Activated CD4-positive, alpha-beta T cell treated with anti-CD3 and anti-CD28 coated beads, Interleukin-2, amount 50 U/mL, for 1 hour (primary cell): ENCODE measurements at regions not wholly inside any gene's neighbourhood (a gene's known extent, or its start where the extent isn't known, plus 50 kb on each side); places are given as distances from the start of the nearest gene placed in this dataset.

Experiments
- DNase-seq: peaks from one replicate; pipeline ENCODE4 v3.0.0-alpha.2; 2020

- no peak for DNase-seq
Observed at GRCh38 chr15:98425173-98425572, 223.2 kb upstream of the IGF1R start.

DNA sequence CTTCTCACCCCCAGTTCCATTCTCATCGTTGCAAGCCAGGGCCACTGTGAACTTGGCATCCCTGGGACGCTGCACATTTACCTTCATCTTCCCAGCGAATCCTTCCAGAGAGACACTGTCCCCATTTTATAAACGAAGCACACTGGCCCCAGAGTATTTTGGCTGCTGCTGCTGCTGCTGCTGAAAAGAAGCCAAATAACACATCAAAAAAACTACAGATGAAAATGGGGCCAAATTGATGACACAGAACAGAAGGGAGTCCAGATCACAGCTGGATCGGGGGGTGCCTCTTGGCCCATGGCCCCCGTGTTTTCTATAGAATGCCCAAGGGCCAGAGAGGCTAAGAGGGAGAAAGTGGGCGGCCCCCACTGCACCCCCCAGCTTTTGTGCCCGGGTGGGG lies 221.0 kb upstream of the IGF1R start:
- DNase-seq, result no peak

- DNase-seq, result peak; percentile 51
Observed at GRCh38 chr15:98428253-98428989, 219.9 kb upstream of the IGF1R start.

DNA sequence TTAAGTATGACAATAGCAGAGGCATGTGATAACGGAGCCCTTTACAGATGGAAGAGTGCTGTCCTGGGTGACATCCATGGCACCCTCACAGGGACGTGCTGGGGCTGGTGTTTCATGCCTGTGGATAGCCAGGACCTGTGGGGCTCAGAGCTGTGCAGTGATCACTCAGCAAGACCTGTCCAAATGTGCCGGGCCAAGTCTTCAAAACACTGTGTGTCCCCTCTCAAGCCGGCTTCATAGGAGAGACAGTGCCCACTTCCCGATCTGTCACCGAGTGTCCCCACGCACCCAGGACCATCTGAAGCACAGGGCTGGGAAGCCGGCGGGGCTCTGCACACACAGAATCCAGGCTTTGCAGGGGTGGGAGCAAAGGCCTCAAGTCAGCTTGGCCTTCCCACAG lies 217.2 kb upstream of the IGF1R start:
- DNase-seq, result no peak

- no peak for DNase-seq
Observed at GRCh38 chr15:98433346-98433745, 215.0 kb upstream of the IGF1R start.

DNA sequence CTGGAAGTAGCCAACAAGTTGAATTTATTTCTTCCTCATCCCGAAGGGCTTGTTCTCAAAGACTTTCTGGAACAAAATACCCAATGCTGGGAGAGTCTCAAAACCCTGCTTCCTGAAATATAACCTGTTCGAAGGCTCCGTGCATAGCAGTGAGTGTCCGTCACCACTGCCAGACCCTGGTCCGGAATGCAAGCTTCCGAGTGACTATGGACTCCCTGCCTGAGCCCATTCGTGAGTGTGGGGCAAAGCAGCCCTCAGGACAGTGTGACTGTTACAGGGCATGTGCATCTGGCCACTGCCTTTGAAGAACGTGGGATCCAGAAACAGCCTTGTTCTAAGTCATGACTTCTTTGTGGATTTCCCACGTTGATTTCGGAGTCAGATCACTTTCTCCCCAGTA lies 214.5 kb upstream of the IGF1R start:
- no peak for DNase-seq

DNA sequence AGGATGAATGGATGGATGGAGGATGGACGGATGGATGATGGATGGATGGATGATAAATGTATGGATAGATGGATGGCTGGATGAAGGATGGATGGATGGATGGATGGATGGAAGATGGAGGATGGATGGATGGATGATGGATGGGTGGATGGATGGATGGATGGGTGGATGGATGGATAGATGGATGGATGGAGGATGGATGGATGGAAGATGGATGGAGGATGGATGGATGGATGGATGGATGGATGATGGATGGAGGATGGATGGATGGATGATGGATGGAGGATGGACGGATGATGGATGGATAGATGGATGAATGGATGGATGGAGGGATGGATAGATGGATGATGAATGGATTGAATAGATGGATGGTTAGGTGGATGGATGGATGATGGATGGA lies 210.6 kb upstream of the IGF1R start:
- no peak for DNase-seq

- no peak for DNase-seq
Observed at GRCh38 chr15:98438326-98438725, 210.0 kb upstream of the IGF1R start.

DNA sequence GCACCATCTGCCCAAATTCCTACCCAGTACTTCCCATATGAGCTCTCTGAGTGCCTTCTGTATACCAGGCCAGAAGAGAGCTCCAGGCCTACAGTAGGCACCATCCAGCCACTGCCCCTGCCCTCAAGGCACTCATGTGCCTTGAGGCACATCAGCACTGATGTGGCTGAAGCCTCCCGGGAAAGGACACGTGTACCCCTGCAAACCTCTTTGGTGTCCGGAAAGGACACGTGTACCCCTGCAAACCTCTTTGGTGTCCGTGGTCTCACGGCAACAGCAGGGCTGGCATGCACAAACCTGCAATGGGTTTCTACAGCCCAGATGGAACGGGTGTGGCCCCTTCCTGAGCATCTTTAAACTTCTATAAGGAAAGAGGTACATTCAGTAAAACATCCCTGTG lies 209.4 kb upstream of the IGF1R start:
- no peak for DNase-seq

DNA sequence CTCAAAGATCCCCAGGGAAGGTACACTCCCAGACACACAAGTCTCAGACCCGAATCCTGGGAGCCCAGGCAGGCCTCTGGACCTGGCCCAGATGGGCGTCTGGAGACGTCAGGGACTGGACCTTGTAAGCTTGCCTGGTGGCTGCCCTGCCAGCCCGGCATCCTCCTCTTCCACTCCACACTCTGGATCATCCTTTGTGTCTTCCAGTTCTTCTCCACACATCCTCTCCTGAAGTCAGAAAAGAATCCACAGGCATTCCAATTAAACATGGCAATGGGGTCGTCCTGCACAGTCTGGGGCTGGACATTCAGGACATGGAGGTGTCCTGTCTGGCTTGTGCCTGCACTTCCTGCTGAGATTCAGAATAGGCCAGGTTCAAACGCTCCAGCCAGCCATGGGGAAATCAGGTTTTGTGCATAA lies 208.8 kb upstream of the IGF1R start:
- DNase-seq, result no peak

GRCh38 chr15:98440917-98441316 lies 207.4 kb upstream of the IGF1R start:
- no peak for DNase-seq

DNA sequence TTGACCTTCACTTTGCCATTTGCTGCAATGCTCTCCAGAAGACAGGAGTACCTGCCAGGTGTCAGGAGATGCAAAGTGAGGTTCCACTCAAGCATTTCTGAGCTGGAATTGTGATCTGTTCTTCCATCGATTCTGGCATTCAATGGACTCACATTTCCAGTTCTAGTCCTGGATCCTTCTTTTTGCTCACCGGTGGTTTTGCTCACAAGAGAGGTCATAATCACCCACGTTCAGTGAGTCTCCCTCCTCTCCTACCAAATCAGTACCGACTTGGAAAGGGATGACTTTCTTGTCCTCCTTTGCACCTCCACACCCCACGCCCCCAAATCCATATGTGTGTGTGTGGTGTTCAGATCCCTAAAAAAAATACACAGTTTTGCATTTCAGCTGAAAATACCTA lies 206.7 kb upstream of the IGF1R start:
- no peak for DNase-seq

- peak; percentile 32 for DNase-seq
Observed at GRCh38 chr15:98442379-98442833, 205.9 kb upstream of the IGF1R start.

DNA sequence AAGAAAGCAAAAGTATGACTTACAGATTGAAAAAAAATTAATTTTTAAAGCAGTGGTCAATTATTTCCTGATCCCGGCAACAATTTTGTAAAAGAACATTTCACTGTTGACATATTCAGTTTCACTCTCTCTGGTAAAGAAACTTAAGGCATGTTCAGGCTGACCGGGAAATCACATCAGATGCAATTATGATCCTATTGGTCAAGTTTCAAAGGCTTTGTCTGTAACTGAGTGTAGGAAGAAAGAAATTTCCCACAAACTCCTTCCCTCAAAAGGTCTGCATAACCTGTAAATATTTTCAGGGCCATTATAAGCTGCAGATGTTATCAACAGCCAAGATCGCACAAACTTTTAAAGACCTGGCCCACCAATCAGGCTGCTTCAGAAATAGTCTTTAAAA lies 205.4 kb upstream of the IGF1R start:
- DNase-seq, result no peak

DNA sequence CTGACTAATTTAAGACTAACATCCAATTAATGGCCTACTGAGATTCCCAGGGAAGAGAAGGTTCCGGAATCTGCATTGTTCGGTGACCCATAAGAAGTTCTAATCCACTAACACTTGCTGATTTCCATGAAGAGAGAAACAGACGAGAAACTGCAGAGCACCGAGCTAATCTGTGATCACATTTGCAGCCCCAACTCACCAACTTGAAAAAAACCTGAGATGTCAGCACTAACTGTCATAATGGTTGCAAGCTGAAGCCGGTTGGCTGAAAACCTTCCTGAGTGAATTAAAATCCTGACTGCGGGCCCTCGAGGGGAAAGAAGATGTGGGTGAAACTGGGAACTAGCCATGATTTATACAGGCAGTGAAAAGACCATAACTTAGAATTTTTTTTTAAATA lies 204.8 kb upstream of the IGF1R start:
- no peak for DNase-seq

- no peak for DNase-seq
Observed at GRCh38 chr15:98444138-98444537, 204.2 kb upstream of the IGF1R start.

GRCh38 chr15:98445315-98445714 lies 203.0 kb upstream of the IGF1R start:
- no peak for DNase-seq

DNA sequence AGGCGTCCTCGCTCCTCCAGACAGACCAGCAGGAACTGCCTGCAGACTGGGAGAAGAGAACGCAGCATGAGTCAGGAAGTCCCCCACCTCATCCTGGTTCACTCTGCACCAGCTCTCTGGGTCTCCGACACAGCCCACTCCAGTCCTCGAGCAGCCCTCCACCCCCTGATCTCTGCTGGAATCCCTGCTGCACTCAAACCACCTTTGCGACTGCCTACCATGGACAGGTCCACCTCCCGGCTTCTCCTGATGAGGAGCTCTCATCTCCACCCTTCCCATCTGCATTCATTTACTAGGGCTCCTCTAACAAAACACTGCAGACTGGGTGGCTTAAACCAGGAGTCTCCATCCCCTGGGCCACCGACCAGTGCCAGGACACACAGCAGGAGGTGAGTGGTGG lies 202.3 kb upstream of the IGF1R start:
- DNase-seq, result no peak

GRCh38 chr15:98447069-98447468 lies 201.3 kb upstream of the IGF1R start:
- no peak for DNase-seq

- DNase-seq, result no peak
Observed at GRCh38 chr15:98451236-98451635, 197.1 kb upstream of the IGF1R start.

DNA sequence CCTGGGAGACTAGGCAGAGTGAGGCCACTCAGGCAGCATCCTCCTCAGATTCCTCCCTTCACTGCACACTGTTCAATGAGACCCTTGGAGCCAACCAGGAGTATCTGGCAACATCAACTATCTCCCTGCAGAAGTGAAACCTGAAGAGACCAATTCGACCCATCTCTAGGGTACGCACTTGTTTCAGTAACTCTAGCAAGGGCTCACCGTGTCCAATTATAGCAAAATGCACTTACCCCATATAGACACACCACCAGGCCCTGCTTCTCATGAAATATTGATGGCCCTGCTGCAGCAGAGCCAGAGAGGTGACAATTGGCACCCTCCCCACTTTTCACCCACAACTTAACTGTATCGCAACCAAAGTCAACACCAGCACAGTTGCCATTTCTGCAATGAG lies 196.1 kb upstream of the IGF1R start:
- DNase-seq, result no peak

- DNase-seq, result no peak
Observed at GRCh38 chr15:98455904-98456303, 192.4 kb upstream of the IGF1R start.

DNA sequence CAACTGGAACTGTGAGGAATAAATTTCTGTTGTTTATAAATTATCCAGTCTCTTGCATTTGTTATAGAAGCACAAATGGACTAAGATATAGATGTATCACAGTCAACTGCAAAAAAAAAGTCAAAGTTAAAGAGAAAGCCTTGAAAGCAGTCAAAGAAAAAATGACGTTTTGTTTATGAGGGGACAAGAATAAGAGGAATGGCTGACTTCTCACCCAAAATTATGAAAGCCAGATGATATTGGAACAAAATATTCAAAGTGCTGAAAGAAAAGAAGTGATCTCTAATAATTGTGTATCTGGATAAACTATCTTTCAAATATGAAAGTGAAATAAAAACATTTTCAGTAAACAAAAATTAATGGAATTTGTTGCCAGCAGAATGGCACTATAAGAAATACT lies 171.8 kb upstream of the IGF1R start:
- no peak for DNase-seq

- no peak for DNase-seq
Observed at GRCh38 chr15:98480844-98481243, 167.5 kb upstream of the IGF1R start.

- DNase-seq, result no peak
Observed at GRCh38 chr15:98483575-98484130, 164.7 kb upstream of the IGF1R start.
